Parathyroid adenoma (tissue), 2 donors: ENCODE measurements at regions not wholly inside any gene's neighbourhood (a gene's known extent, or its start where the extent isn't known, plus 50 kb on each side); places are given as distances from the start of the nearest gene placed in this dataset.

Source experiments
- H2AFZ ChIP-seq: fragments of 300-600 bp; sonication (generic); one replicate; pipeline ENCODE4 v1.7.0; 2017; ENCODE audit warnings: antibody characterized with exemption, mild to moderate bottlenecking
- H3K27ac ChIP-seq: fragments of 300-600 bp; sonication (generic); one replicate; pipeline ENCODE4 v1.7.0; 2017
- H3K27me3 ChIP-seq: fragments of 300-600 bp; sonication (generic); one replicate; pipeline ENCODE4 v1.7.0; 2017; ENCODE audit warnings: low read length; ENCODE audit not compliant: control insufficient read depth, insufficient read depth
- H3K36me3 ChIP-seq: fragments of 300-600 bp; sonication (generic); one replicate; pipeline ENCODE4 v1.7.0; 2017; ENCODE audit warnings: low read length; ENCODE audit not compliant: control insufficient read depth, insufficient read depth
- H3K4me1 ChIP-seq: fragments of 300-600 bp; sonication (generic); one replicate; pipeline ENCODE4 v1.7.0; 2017; ENCODE audit warnings: control low read depth
- H3K4me2 ChIP-seq: fragments of 300-600 bp; sonication (generic); one replicate; pipeline ENCODE4 v1.7.0; 2017; ENCODE audit warnings: low read length
- H3K4me3 ChIP-seq: fragments of 300-600 bp; sonication (generic); one replicate; pipeline ENCODE4 v1.7.0; 2017; ENCODE audit warnings: low read depth, low read length
- H3K79me2 ChIP-seq: fragments of 300-600 bp; sonication (generic); one replicate; pipeline ENCODE4 v1.7.0; 2017; ENCODE audit warnings: control low read depth
- H3K9ac ChIP-seq: fragments of 300-600 bp; sonication (generic); one replicate; pipeline ENCODE4 v1.7.0; 2017; ENCODE audit warnings: mild to moderate bottlenecking
- H3K9me3 ChIP-seq: fragments of 300-600 bp; sonication (generic); one replicate; pipeline ENCODE4 v1.7.0; 2017; ENCODE audit warnings: low read length; ENCODE audit not compliant: control insufficient read depth
- CTCF ChIP-seq: fragments of 300-600 bp; sonication (generic); IDR thresholded peaks from one replicate; pipeline ENCODE4 v1.7.0; 2017; ENCODE audit warnings: antibody characterized with exemption, mild to moderate bottlenecking
- donor health status: primary hyperparathyroidism.

- TF ChIP-seq CTCF: no peak
- Histone ChIP-seq H2AFZ (no peak overlapping the region), H3K27me3 (no peaks in the 10 kb centered on the region), H3K36me3 (no peaks in the 10 kb centered on the region), H3K9me3 (no peaks in the 10 kb centered on the region), H3K4me2 (no peak overlapping the region), H3K27ac (no peak overlapping the region), H3K79me2 (no peaks in the 10 kb centered on the region), H3K4me3 (no peak overlapping the region), H3K4me1 (no peaks in the 10 kb centered on the region), H3K9ac (no peak overlapping the region)
These were observed 383.8 kb upstream of the SORCS1 start for GRCh38 chr10:107548301-107548700.

GRCh38 chr10:107546986-107547385 is 382.5 kb upstream of the SORCS1 start:
- Histone ChIP-seq H2AFZ (no peak overlapping the region), H3K4me1 (no peaks in the 10 kb centered on the region), H3K27me3 (no peaks in the 10 kb centered on the region), H3K36me3 (no peaks in the 10 kb centered on the region), H3K4me2 (no peak overlapping the region), H3K9me3 (no peaks in the 10 kb centered on the region), H3K4me3 (no peak overlapping the region), H3K9ac (no peak overlapping the region), H3K79me2 (no peaks in the 10 kb centered on the region), H3K27ac (no peak overlapping the region)
- no peak for TF ChIP-seq CTCF

- Histone ChIP-seq H3K36me3 (no peaks in the 10 kb centered on the region), H3K9ac (no peak overlapping the region), H3K27ac (no peak overlapping the region), H3K4me3 (no peak overlapping the region), H3K79me2 (no peaks in the 10 kb centered on the region), H3K27me3 (no peaks in the 10 kb centered on the region), H2AFZ (no peak overlapping the region), H3K4me1 (no peaks in the 10 kb centered on the region), H3K4me2 (no peak overlapping the region), H3K9me3 (no peaks in the 10 kb centered on the region)
- no peak for TF ChIP-seq CTCF
These were observed 381.8 kb upstream of the SORCS1 start for GRCh38 chr10:107546284-107546683.

- H3K27ac ChIP-seq: no peak overlapping the region
These were observed 381.2 kb upstream of the SORCS1 start for GRCh38 chr10:107545717-107546116.

More at GRCh38 chr10:107545717-107546116, 381.2 kb upstream of the SORCS1 start:
- Histone ChIP-seq H3K79me2 (no peaks in the 10 kb centered on the region), H3K4me1 (no peaks in the 10 kb centered on the region), H3K4me3 (no peak overlapping the region), H3K4me2 (no peak overlapping the region), H2AFZ (no peak overlapping the region), H3K9ac (no peak overlapping the region), H3K36me3 (no peaks in the 10 kb centered on the region), H3K9me3 (no peaks in the 10 kb centered on the region), H3K27me3 (no peaks in the 10 kb centered on the region)
- TF ChIP-seq CTCF: no peak
